Right atrium auricular region (tissue), 2 donors: ENCODE measurements at regions not wholly inside any gene's neighbourhood (a gene's known extent, or its start where the extent isn't known, plus 50 kb on each side); places are given as distances from the start of the nearest gene placed in this dataset.

ENCODE experiments used
- DNase-seq: peaks from one replicate; pipeline ENCODE4 v3.0.0-alpha.2; 2019; ENCODE audit warnings: low spot score
- H3K27ac ChIP-seq, 2 donors: fragments of 200-600 bp; sonication (generic); 1 replicate in 1 of 2; 2 replicates in 1 of 2; pipeline ENCODE4 v1.5.1; 2016 to 2019
- H3K27me3 ChIP-seq, 2 donors: fragments of 200-600 bp; sonication (generic); one replicate each; pipeline versions ENCODE4 v1.5.1 to v1.6.0; 2017 to 2019
- H3K36me3 ChIP-seq: fragments of 200-600 bp; sonication (generic); one replicate; pipeline ENCODE4 v1.5.1; 2016
- H3K4me1 ChIP-seq, 2 donors: fragments of 200-600 bp; sonication (generic); one replicate each; pipeline versions ENCODE4 v1.5.1 to v1.6.0; 2017 to 2019
- H3K4me3 ChIP-seq, 2 donors: fragments of 200-600 bp; sonication (generic); 1 replicate in 1 of 2; 2 replicates in 1 of 2; pipeline ENCODE4 v1.5.1; 2017 to 2019; ENCODE audit warnings: mild to moderate bottlenecking in 1 of 2, moderate library complexity in 1 of 2
- H3K9me3 ChIP-seq, 2 donors: fragments of 200-600 bp; sonication (generic); one replicate each; pipeline ENCODE4 v1.5.1; 2019
- TF ChIP-seq, protein P1 (sequence below), 2 donors: fragments of 200-600 bp; sonication (generic); IDR thresholded peaks; one replicate each; pipeline ENCODE4 v1.5.1; 2019; ENCODE audit warnings: antibody characterized with exemption in 2 of 2

DNA sequence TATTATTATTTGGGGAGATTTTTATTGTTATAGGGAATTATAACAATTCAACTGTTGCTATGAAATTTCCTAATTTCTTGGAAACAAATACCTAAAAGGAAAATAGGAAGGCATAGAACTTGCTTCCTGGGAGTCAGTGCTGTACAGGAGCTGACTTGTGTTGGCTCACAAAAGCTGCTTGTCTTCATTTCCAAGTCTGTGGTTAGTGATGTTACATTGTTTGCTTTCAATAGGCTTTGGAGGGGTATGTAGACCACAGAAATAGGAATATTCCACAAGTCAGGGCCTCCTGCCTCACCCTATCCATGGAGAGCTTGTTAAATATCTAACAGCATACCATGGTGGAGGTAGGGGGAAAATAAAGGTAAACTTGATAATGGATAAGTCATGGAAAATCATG is 688.9 kb upstream of the FAM98A start:
- no peak for DNase-seq
- Histone ChIP-seq H3K27ac (no peak overlapping the region), H3K36me3 (no peaks in the 10 kb centered on the region), H3K9me3 (no peaks in the 10 kb centered on the region), H3K4me3 (no peak overlapping the region), H3K4me1 (no peaks in the 10 kb centered on the region), H3K27me3 (no peaks in the 10 kb centered on the region)
- TF ChIP-seq, protein P1, sequence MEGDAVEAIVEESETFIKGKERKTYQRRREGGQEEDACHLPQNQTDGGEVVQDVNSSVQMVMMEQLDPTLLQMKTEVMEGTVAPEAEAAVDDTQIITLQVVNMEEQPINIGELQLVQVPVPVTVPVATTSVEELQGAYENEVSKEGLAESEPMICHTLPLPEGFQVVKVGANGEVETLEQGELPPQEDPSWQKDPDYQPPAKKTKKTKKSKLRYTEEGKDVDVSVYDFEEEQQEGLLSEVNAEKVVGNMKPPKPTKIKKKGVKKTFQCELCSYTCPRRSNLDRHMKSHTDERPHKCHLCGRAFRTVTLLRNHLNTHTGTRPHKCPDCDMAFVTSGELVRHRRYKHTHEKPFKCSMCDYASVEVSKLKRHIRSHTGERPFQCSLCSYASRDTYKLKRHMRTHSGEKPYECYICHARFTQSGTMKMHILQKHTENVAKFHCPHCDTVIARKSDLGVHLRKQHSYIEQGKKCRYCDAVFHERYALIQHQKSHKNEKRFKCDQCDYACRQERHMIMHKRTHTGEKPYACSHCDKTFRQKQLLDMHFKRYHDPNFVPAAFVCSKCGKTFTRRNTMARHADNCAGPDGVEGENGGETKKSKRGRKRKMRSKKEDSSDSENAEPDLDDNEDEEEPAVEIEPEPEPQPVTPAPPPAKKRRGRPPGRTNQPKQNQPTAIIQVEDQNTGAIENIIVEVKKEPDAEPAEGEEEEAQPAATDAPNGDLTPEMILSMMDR (IDR thresholded peaks at IDR 0.05): no peak

DNA sequence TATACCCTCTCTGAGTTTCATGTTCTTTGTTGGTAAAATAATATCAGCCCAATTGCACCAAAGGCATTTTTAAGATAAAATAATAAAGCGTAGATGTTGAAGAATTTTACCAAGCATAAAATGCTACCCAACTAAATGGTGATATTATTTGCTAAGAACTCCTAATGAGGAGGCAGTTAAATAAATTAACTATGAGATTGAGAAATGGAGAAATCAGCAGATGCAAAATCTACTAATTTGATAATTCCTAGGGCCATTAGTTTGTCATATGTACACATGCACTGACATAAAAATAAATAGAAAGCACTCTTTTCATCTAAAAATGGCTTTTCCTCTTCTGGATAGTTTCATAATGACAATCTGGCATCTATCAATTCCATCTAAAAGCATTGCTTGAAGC is 681.5 kb upstream of the FAM98A start:
- TF ChIP-seq, protein P1 (IDR thresholded peaks at IDR 0.05): no peak
- DNase-seq: no peak
- Histone ChIP-seq H3K9me3 (no peaks in the 10 kb centered on the region), H3K27ac (no peak overlapping the region), H3K36me3 (no peaks in the 10 kb centered on the region), H3K4me3 (no peak overlapping the region), H3K27me3 (no peaks in the 10 kb centered on the region), H3K4me1 (no peaks in the 10 kb centered on the region)

DNA sequence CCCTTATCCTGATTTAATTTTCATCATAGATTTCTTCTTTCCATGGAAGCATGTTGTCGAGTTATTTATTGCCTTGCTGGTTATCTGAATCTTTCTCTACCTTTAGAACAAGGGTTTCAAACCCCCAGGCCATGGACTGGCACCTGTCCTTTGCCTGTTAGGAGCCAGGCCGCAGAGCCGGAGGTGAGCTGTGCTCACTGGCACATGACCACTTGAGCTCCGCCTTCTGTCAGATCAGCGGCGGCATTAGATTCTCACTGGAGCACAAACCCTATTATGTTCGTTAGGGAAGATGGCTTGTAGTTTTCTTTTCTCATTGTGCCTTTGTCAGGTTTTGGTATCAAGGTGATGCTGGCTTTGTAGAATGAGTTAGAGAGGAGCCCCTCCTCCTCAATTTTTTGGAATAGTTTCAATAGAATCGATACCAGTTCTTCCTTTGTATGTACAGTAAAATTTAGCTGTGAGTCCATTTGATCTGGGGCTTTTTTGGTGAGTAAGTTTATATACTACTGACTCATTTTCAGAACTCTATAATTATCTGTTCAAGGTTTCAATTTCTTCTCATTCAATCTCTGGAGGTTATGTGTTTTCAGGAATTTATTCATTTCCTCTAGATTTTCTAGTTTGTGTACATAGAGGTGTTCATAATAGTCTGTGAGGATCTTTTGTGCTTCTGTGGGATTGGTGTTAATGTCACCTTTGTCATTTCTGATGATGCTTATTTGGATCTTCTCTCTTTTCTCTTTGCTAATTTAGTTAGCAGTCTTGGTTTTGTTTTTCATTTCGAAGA is 668.0 kb upstream of the FAM98A start:
- H3K36me3 ChIP-seq: no peaks in the 10 kb centered on the region
- DNase-seq: no peak

DNA sequence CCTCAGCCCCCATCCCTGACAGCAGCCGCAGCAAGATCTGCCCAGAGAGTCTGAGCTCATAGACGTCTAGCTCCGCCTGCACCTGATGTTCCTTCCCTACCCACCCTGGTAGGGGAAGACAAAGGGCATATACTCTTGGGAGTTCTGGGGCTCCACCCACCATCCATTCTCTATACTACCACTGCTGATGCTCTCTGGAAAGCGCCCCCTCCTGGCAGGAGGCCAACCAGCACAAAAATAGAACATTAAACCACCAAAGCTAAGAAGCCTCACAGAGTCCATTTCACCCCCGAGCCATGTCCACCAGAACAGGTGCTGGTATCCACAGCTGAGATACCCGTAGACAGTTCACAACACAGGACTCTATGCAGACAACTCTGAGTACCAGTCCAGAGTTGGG is 662.6 kb upstream of the FAM98A start:
- no peaks in the 10 kb centered on the region for H3K4me1 ChIP-seq
- H3K27me3 ChIP-seq: no peaks in the 10 kb centered on the region
- no peak overlapping the region for H3K4me3 ChIP-seq
- DNase-seq: no peak
- no peaks in the 10 kb centered on the region for H3K36me3 ChIP-seq
- H3K27ac ChIP-seq: no peak overlapping the region
- TF ChIP-seq, protein P1 (IDR thresholded peaks at IDR 0.05): no peak
- H3K9me3 ChIP-seq: no peaks in the 10 kb centered on the region

More for the DNA sequence above, 668.0 kb upstream of the FAM98A start:
- Histone ChIP-seq H3K27ac (no peak overlapping the region), H3K9me3 (no peaks in the 10 kb centered on the region), H3K4me1 (no peaks in the 10 kb centered on the region), H3K4me3 (no peak overlapping the region), H3K27me3 (no peaks in the 10 kb centered on the region)
- TF ChIP-seq, protein P1 (IDR thresholded peaks at IDR 0.05): no peak

DNA sequence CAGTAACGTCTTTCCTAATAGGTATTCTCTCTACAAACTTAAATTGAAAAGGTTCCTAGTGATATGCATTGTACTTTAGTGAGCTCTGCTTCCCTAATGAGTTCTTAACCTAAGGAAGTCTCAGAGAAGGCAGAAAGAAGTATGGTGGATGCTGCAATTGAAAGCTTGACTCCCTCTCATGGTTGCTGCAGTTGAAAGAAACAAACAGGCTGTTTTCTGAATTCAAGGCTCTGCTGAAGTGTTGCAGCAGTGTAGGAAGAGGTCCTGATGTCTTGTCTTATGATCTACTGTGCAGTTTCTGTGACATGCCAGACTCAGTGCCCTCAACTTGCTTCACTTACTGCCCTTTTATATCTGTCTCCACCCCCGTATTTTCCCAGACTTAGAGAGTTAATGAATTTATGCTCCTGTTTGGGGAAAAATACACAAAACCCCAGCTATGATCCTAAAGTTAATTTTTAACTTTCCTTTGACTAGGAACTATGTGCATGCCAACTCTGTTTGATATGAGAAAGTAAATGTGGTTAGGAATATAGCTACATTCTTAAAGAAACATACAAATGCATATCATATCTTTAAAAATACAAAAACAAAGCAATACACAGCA is 655.3 kb upstream of the FAM98A start:
- H3K36me3 ChIP-seq: no peaks in the 10 kb centered on the region
- H3K27me3 ChIP-seq: no peaks in the 10 kb centered on the region
- no peak overlapping the region for H3K27ac ChIP-seq
- no peak for DNase-seq
- no peaks in the 10 kb centered on the region for H3K4me1 ChIP-seq
- no peaks in the 10 kb centered on the region for H3K9me3 ChIP-seq
- TF ChIP-seq, protein P1 (IDR thresholded peaks at IDR 0.05): no peak
- no peak overlapping the region for H3K4me3 ChIP-seq
